Adrenal gland (tissue), 5 donors: ENCODE measurements at regions not wholly inside any gene's neighbourhood (a gene's known extent, or its start where the extent isn't known, plus 50 kb on each side); places are given as distances from the start of the nearest gene placed in this dataset.

Experiments used
- CTCF ChIP-seq, 6 experiments: fragments of 450-650 bp in 4 of 6; fragments of 200-600 bp in 2 of 6; sonication (generic) in 1 of 6; IDR thresholded peaks; 1 replicate in 5 of 6; 2 replicates in 1 of 6; pipeline versions ENCODE4 v1.5.1 to v1.8.0; 2016 to 2021; ENCODE audit warnings: antibody characterized with exemption in 6 of 6, mild to moderate bottlenecking in 2 of 6, moderate library complexity in 1 of 6
- POLR2A ChIP-seq, 2 donors: fragments of 450-650 bp; IDR thresholded peaks; one replicate each; pipeline ENCODE4 v1.6.1; 2017; ENCODE audit warnings: antibody characterized with exemption in 2 of 2, mild to moderate bottlenecking in 2 of 2, moderate library complexity in 1 of 2
- donor health status: DM: no; HTN: no; CAD: no.

- TF ChIP-seq CTCF (IDR thresholded peaks at IDR 0.05) (no peak), POLR2A (IDR thresholded peaks at IDR 0.05) (no peak)
Observed at GRCh38 chr13:40136896-40137295, 481.4 kb downstream of the COG6 start.
